Skin epidermis (tissue), 12 donors: ENCODE measurements at regions not wholly inside any gene's neighbourhood (a gene's known extent, or its start where the extent isn't known, plus 50 kb on each side); places are given as distances from the start of the nearest gene placed in this dataset.

Experiments used
- H3K27ac ChIP-seq, 21 experiments: fragments of 200-600 bp; sonication (generic) in 11 of 21; one replicate each; pipeline ENCODE4 v1.5.0; 2020; ENCODE audit warnings: mild to moderate bottlenecking in 3 of 21, inconsistent platforms in 2 of 21, moderate library complexity in 2 of 21
- H3K4me3 ChIP-seq, 7 experiments: fragments of 200-600 bp; sonication (generic) in 2 of 7; one replicate each; pipeline ENCODE4 v1.5.0; 2020; ENCODE audit warnings: inconsistent platforms in 2 of 7, mild to moderate bottlenecking in 2 of 7, moderate library complexity in 1 of 7

DNA sequence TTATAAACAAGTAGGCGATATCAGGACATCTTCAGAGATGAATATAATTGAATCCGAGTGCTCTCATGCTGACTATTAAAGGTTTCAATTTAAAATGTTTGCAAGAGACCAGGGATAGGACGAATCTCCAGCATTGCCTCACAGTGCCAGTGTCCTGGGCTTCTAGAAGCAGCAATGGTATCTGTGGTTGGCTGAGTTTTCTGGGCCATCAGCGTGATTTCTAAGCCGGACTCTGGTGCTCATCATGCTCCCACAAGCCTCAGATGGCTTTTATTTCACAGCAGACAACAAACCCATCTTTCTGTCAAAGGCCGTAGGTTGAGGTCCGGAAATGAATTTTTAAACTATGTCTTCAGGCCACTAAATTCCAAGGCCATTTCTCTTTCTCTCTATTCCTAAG, 187.7 kb downstream of the FOXO1 start:
- Histone ChIP-seq H3K4me3 (no peak overlapping the region), H3K27ac (peak overlapping the region in 1 of 21 experiments; percentile 61)

DNA sequence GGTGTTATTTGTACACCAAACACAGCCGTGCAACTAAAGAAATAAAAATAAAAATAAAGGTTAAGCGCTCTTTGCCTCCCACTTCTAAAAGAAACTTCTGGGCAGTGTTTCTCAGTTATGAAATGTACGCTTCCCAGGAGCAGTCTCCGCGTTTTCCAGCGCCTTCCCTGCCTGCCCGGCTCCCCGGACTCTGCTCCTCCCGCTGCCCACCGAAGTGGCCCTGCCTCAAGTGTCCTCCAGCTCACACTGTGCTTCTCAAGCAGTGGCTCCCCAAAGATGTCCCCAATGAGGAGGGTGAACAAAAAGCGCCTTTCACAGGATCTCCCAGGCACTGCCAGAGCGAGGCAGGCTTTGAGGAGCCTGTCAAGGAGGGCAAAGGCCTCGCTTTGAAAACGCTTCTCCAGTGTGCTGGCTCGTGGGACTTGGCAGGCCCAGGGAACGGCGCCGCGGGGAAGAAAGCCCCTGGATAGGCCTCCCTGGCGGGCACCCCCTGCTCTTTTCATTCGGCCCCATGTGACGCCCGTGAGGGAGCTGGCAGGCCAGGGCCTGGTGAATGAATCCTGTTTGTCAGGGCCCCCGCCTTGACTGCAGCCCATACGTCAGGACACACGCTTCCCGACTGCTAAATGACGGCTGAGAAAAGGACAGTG, 187.1 kb downstream of the FOXO1 start:
- Histone ChIP-seq H3K4me3 (no peak overlapping the region), H3K27ac (no peak overlapping the region)

GRCh38 chr13:40480012-40480914, 186.2 kb downstream of the FOXO1 start:
- H3K4me3 ChIP-seq, result no peak overlapping the region
- H3K27ac ChIP-seq, result no peak overlapping the region

GRCh38 chr13:40480915-40481516, 185.4 kb downstream of the FOXO1 start:
- Histone ChIP-seq H3K27ac (no peak overlapping the region), H3K4me3 (no peak overlapping the region)

GRCh38 chr13:40483601-40484000, 182.8 kb downstream of the FOXO1 start:
- no peak overlapping the region for H3K4me3 ChIP-seq
- H3K27ac ChIP-seq, result peak overlapping the region in 4 of 21 experiments; percentile 74 to 91 (median 90)

DNA sequence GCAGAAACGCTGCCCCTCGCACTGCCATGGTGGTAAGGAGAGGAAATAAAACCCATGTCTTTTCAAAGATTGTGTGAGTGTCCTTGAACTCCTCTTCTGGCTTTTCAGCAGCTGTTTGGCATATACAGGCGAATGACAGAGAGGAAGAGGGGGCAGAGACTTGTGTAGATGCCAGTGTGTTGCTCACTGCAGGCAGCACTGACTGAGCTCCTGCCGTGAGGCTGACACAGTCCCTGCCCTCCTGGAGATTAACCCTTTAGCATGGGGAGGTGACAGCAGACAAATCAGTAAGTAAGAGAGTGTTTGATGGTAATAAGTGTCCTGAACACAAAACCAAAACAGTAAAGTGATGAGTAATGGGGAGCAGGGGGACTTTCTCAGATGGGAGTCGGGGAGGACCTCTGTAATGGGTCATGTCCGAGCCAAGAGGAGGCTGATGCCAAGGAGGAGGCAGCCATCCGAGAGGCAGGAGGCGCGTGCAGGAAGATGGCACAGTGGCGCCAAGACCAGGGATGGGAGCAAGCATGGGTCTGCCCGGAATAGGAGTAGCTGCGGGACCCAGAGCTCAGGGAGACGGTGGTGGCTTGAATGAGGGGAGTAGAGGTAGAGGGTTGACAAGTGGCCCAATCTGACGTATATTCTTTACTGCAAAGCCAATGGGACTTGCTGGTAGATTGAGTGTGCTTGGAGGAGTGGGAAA, 182.2 kb downstream of the FOXO1 start:
- peak overlapping the region in 8 of 21 experiments; percentile 40 to 91 (median 74) for H3K27ac ChIP-seq
- H3K4me3 ChIP-seq, result no peak overlapping the region

GRCh38 chr13:40484974-40485373, 181.5 kb downstream of the FOXO1 start:
- no peak overlapping the region for H3K4me3 ChIP-seq

GRCh38 chr13:40485611-40486517, 180.6 kb downstream of the FOXO1 start:
- Histone ChIP-seq H3K4me3 (no peak overlapping the region), H3K27ac (peak overlapping the region in 13 of 21 experiments; percentile 17 to 91 (median 69))

More at GRCh38 chr13:40484974-40485373, 181.5 kb downstream of the FOXO1 start:
- H3K27ac ChIP-seq, result peak overlapping the region in 14 of 21 experiments; percentile 7 to 91 (median 61)

DNA sequence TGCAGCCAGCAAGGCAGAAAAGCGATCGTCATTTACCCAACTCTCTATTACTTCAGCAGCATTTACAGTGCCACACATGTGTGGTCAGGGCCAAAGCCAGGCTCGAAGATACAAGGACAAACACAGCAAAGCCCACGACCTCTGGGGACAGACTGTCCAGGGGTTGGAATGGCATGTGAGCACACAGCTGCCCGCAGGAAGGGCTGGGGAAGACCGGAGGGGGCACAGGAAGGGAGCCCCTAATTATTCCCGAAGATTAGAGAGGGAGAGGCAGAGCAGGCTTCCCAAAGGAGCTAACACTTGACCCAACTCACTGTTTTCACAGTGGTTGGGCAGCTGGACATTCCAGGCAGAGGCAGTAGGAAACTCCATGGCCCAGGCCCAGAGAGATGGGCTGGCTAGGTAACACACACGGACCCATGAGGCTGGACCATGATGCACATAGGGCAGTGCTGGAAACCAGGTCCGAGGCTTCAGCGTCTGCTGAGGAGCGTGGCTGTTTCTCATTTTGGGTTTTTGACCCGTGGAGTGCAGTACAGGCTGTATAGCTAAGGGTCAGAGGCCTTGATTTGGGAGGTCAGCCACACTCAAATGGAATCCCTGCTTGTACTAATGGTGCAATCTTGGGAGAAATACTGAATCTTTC, 179.8 kb downstream of the FOXO1 start:
- H3K4me3 ChIP-seq, result no peak overlapping the region
- peak overlapping the region in 12 of 21 experiments; percentile 17 to 91 (median 60) for H3K27ac ChIP-seq

DNA sequence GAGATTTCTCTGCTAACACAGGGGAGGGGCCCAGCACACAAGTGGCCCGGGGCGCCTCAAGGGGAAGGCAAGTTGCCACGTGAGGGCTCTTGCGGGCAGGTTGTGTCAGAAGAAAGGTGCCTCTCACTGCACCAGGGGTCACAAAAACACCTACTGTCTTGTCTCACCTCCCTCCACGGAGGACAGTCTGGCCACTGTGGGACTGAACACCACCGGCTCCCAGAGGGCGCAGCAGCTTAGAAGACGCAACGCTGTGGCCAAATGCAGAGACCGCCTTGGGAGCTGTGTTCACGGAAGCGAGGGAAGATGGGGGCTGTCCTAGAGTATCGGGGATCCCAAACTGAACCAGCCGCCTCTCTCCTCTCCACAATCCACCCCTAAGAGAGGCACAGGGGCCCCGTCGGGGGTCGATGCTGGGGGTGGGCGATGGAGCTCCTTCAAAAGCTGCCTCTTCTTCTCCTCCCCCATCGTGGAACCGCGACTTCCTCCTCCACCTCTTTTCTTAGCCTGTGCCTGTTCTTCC, 177.5 kb downstream of the FOXO1 start:
- no peak overlapping the region for H3K4me3 ChIP-seq
- H3K27ac ChIP-seq, result peak overlapping the region in 1 of 21 experiments; percentile 76

GRCh38 chr13:40490086-40490758, 176.2 kb downstream of the FOXO1 start:
- Histone ChIP-seq H3K27ac (peak overlapping the region in 6 of 21 experiments; percentile 30 to 76 (median 57)), H3K4me3 (no peak overlapping the region)

DNA sequence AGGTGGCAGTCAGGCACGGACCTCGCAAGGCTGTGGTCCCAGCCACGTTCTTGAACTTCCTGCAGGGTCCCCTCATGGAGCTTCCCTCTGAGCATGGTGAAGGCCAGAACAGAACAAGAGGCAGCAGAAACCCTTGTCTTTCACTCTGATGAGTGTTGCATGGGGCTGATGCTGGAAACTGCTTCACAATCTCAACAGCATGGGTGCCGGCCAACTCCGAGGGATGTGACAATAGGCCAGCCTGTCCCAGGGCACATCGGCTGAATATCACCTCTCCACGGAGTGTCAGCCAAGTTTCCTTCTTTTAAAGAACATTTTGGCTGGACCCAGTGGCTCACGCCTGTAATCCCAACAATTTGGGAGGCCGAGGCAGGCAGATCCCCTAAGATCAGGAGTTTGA, 173.9 kb downstream of the FOXO1 start:
- Histone ChIP-seq H3K4me3 (no peak overlapping the region), H3K27ac (no peak overlapping the region)

- no peak overlapping the region for H3K4me3 ChIP-seq
- peak overlapping the region in 5 of 21 experiments; percentile 4 to 78 (median 45) for H3K27ac ChIP-seq
Observed at GRCh38 chr13:40494513-40494912, 171.9 kb downstream of the FOXO1 start.

DNA sequence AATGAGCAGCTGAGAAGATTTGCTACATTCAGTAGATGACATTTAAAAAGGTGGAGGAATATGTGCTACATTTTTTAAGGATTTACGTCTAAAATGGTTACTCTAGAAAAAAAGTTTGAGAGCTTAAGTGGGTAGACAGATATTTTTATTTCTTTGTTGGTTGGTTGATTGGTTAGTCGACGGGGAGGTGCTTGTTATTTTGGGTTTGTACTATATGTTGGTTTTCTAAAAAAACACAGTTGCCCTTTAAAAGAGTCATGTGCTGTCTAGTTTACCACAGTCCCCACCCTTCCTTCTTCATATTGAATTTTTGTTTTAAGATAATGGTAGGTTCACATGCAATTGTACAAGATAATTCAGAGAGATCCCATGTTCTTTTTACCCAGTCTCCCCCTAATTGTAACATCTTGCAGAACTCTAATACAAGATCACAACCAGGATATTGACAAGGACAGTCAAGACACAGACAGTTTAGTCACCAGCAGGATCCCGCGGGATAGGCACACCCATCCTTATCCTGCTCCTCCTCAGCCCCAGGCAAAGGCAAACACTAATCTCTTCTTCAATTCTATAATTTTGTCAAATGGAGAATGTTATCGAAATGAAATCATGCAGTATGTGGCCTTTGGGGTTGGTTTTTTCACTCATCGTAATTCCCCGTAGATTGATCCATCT, 171.4 kb downstream of the FOXO1 start:
- H3K27ac ChIP-seq, result peak overlapping the region in 5 of 21 experiments; percentile 4 to 78 (median 28)

GRCh38 chr13:40495621-40496001, 170.8 kb downstream of the FOXO1 start:
- Histone ChIP-seq H3K27ac (peak overlapping the region in 1 of 21 experiments; percentile 5), H3K4me3 (no peak overlapping the region)

More for the DNA sequence above, 171.4 kb downstream of the FOXO1 start:
- no peak overlapping the region for H3K4me3 ChIP-seq

DNA sequence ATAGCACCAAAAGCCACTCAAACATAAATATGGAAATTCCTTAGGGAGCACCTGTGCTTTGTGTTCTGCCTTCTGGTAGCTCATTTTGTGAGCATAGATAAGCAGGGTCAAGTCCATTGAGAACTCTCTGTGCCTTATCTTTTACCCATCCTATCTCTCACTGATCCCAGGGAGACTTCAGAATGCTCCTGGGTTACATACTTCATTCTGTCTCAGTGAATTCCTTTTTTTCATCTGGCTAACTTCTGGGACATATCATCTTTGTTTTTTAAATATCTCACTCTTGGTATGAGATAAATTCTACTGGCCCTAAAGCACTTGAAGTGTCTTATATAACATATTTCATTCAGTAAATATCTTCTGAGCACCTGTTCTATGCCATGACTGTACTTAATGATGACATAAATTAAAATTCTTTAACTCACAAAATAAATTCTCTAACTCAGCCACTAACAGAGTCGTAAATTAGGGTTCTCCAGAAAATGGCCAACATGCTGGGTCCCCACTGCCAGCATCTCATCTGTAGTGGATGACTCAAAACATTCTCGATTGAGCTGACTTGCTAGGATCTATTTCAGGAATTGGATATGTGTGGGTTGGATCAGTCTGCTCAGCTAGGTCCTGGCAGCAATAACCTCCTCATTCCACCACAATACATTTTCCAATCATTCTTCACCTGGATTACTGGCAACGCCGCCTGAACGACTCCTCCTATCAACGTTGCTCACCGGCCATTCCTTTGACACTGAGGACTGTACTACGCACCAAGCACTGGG, 170.2 kb downstream of the FOXO1 start:
- Histone ChIP-seq H3K27ac (no peak overlapping the region), H3K4me3 (no peak overlapping the region)
